HG03135 (cell line): ENCODE measurements at regions not wholly inside any gene's neighbourhood (a gene's known extent, or its start where the extent isn't known, plus 50 kb on each side); places are given as distances from the start of the nearest gene placed in this dataset.
"Not testable (repeated sequence)": the region's sequence is repeated elsewhere in the genome, so short reads cannot be mapped to it uniquely, and the experiment has no call there.

Experiments used
- ATAC-seq: cut with Tn5 transposase; IDR thresholded peaks from one replicate; pipeline ENCODE4 v1.9.1; 2021; ENCODE audit warnings: mild to moderate bottlenecking, moderate library complexity; ENCODE audit not compliant: unreplicated experiment

GRCh38 chr2:128591861-128592822 lies 273.5 kb upstream of the HS6ST1 start:
- ATAC-seq = no peak

- no peak for ATAC-seq
Observed at GRCh38 chr2:128593518-128593878, 274.8 kb upstream of the HS6ST1 start.

GRCh38 chr2:128593879-128594650 lies 275.4 kb upstream of the HS6ST1 start:
- no peak for ATAC-seq

GRCh38 chr2:128594651-128594910 lies 275.9 kb upstream of the HS6ST1 start:
- no peak for ATAC-seq

GRCh38 chr2:128594953-128595677 lies 276.4 kb upstream of the HS6ST1 start:
- no peak for ATAC-seq

GRCh38 chr2:128595763-128596395 lies 277.2 kb upstream of the HS6ST1 start:
- no peak for ATAC-seq

- no peak for ATAC-seq
Observed at GRCh38 chr2:128596396-128597120, 277.9 kb upstream of the HS6ST1 start.

GRCh38 chr2:128597121-128597762 lies 278.6 kb upstream of the HS6ST1 start:
- no peak for ATAC-seq

GRCh38 chr2:128598260-128598659 lies 279.6 kb upstream of the HS6ST1 start:
- ATAC-seq = not testable (repeated sequence)

GRCh38 chr2:128598862-128599441 lies 280.3 kb upstream of the HS6ST1 start:
- ATAC-seq = no peak

- no peak for ATAC-seq
Observed at GRCh38 chr2:128599700-128600099, 281.0 kb upstream of the HS6ST1 start.

GRCh38 chr2:128600581-128601297 lies 282.1 kb upstream of the HS6ST1 start:
- ATAC-seq = no peak

GRCh38 chr2:128601298-128602037 lies 282.8 kb upstream of the HS6ST1 start:
- no peak for ATAC-seq

GRCh38 chr2:128602038-128602698 lies 283.5 kb upstream of the HS6ST1 start:
- ATAC-seq = no peak

GRCh38 chr2:128602699-128603101 lies 284.0 kb upstream of the HS6ST1 start:
- no peak for ATAC-seq

GRCh38 chr2:128603411-128603924 lies 284.8 kb upstream of the HS6ST1 start:
- no peak for ATAC-seq

GRCh38 chr2:128604045-128604444 lies 285.4 kb upstream of the HS6ST1 start:
- no peak for ATAC-seq
